B cell (primary cell): ENCODE measurements at regions not wholly inside any gene's neighbourhood (a gene's known extent, or its start where the extent isn't known, plus 50 kb on each side); places are given as distances from the start of the nearest gene placed in this dataset.

Experiments used
- ATAC-seq: fragments of 200-7000 bp; cut with Tn5 transposase; one replicate; pipeline ENCODE4 v1.10.0; 2021; ENCODE audit warnings: low read depth, mild to moderate bottlenecking, moderate number of reproducible peaks, moderate library complexity
- CTCF ChIA-PET: fragments of 350-600 bp; sonication (Branson Sonifier 250); formaldehyde crosslinking; loops from one replicate; lab custom pipeline; 2021; ENCODE audit warnings: antibody characterized with exemption, inconsistent platforms; lab: Charles Lee
- POLR2A ChIA-PET: fragments of 350-600 bp; sonication (Branson Sonifier 250); formaldehyde crosslinking; loops from one replicate; lab custom pipeline; 2021; ENCODE audit warnings: antibody characterized with exemption; lab: Charles Lee
- DNase-seq: peaks from one replicate; pipeline ENCODE4 v3.0.0; 2013
- H2AFZ ChIP-seq: 2 replicates; pipeline ENCODE4 v1.6.1; 2012; ENCODE audit warnings: mild to moderate bottlenecking, low read depth, low read length; ENCODE audit not compliant: insufficient read depth, poor library complexity, severe bottlenecking
- H3K27ac ChIP-seq, 2 donors: 1 replicate in 1 of 2; 2 replicates in 1 of 2; pipeline ENCODE4 v1.5.1; 2012 to 2013; ENCODE audit warnings: low read length in 2 of 2, mild to moderate bottlenecking in 2 of 2, moderate library complexity in 1 of 2
- H3K27me3 ChIP-seq, 4 experiments: fragments of 200-600 bp in 1 of 4; sonication (generic) in 1 of 4; replicated peaks in 1 of 4; 1 replicate in 2 of 4; 2 replicates in 2 of 4; pipeline versions ENCODE4 v1.6.1 to v1.7.0; 2013 to 2016; ENCODE audit warnings: low read length in 3 of 4, mild to moderate bottlenecking in 2 of 4, mixed read lengths in 1 of 4, moderate library complexity in 1 of 4; ENCODE audit not compliant: insufficient read depth in 4 of 4, control insufficient read depth in 3 of 4; ENCODE audit errors: control extremely low read depth in 1 of 4
- H3K36me3 ChIP-seq, 2 experiments: replicated peaks in 1 of 2; 1 replicate in 1 of 2; 2 replicates in 1 of 2; pipeline versions ENCODE4 v1.6.1 to v1.7.1; 2013; ENCODE audit warnings: low read length in 1 of 2; ENCODE audit not compliant: insufficient read depth in 2 of 2, control insufficient read depth in 1 of 2; ENCODE audit errors: control extremely low read depth in 1 of 2, extremely low read depth in 1 of 2
- H3K4me1 ChIP-seq, 2 donors: fragments of 200-600 bp in 1 of 2; sonication (generic) in 1 of 2; 1 replicate in 1 of 2; 2 replicates in 1 of 2; pipeline versions ENCODE4 v1.5.1 to v1.6.1; 2013 to 2017; ENCODE audit warnings: low read length in 2 of 2; ENCODE audit not compliant: control insufficient read depth in 2 of 2, insufficient read depth in 2 of 2
- H3K4me2 ChIP-seq: replicated peaks from 2 replicates; pipeline ENCODE3; 2012; ENCODE audit warnings: mild to moderate bottlenecking, low read depth, low read length; ENCODE audit not compliant: poor library complexity, severe bottlenecking
- H3K4me3 ChIP-seq, 5 experiments: fragments of 200-600 bp in 1 of 5; sonication (generic) in 1 of 5; 1 replicate in 3 of 5; 2 replicates in 2 of 5; pipeline versions ENCODE4 v1.5.1 to v1.7.0; 2011 to 2016; ENCODE audit warnings: low read length in 4 of 5, mild to moderate bottlenecking in 4 of 5, low read depth in 2 of 5, control low read depth in 1 of 5, moderate library complexity in 1 of 5; ENCODE audit not compliant: insufficient read depth in 1 of 5; ENCODE audit errors: control extremely low read depth in 1 of 5, extremely low read depth in 1 of 5
- H3K79me2 ChIP-seq: fragments of 200-600 bp; sonication (generic); one replicate; pipeline ENCODE4 v1.6.0; 2016; ENCODE audit warnings: low read length; ENCODE audit not compliant: control insufficient read depth, insufficient read depth
- H3K9ac ChIP-seq: fragments of 200-600 bp; sonication (generic); 2 replicates; pipeline ENCODE4 v1.6.1; 2017; ENCODE audit warnings: mild to moderate bottlenecking, low read length, moderate library complexity
- H3K9me3 ChIP-seq, 3 donors: one replicate each; pipeline versions ENCODE4 v1.6.1 to v1.7.1; 2013; ENCODE audit warnings: low read length in 2 of 3; ENCODE audit not compliant: control insufficient read depth in 2 of 3, insufficient read depth in 1 of 3; ENCODE audit errors: control extremely low read depth in 1 of 3
- H4K20me1 ChIP-seq: 2 replicates; pipeline ENCODE4 v1.6.0; 2012; ENCODE audit warnings: mild to moderate bottlenecking, low read length; ENCODE audit not compliant: insufficient read depth, control insufficient read depth, poor library complexity, severe bottlenecking
- H3K27ac Mint-ChIP-seq: one replicate; pipeline ENCODE4 v1.8.0; 2021; ENCODE audit warnings: mixed read lengths
- H3K27me3 Mint-ChIP-seq: one replicate; pipeline ENCODE4 v1.8.0; 2021; ENCODE audit warnings: mixed read lengths
- H3K4me1 Mint-ChIP-seq: one replicate; pipeline ENCODE4 v1.8.0; 2021; ENCODE audit warnings: mixed read lengths
- H3K4me3 Mint-ChIP-seq: one replicate; pipeline ENCODE4 v1.8.0; 2021; ENCODE audit warnings: mixed read lengths
- H3K9me3 Mint-ChIP-seq: one replicate; pipeline ENCODE4 v1.8.0; 2022; ENCODE audit warnings: mixed read lengths; ENCODE audit not compliant: insufficient read depth
- CTCF ChIP-seq: fragments of 200-600 bp; IDR thresholded peaks from one replicate; pipeline ENCODE4 v1.8.0; 2022; ENCODE audit warnings: antibody characterized with exemption, mild to moderate bottlenecking
- EZH2 ChIP-seq: IDR thresholded peaks from 2 replicates; pipeline ENCODE4 v1.6.1; 2012; ENCODE audit warnings: borderline replicate concordance, low read depth, mild to moderate bottlenecking, moderate library complexity, low read length; ENCODE audit not compliant: insufficient read depth, poor library complexity, severe bottlenecking
- WGBS: methylation state at CpG from one replicate; pipeline ENCODE4 v1.1.5; 2013; ENCODE audit warnings: missing lambda C conversion rate; ENCODE audit not compliant: insufficient coverage; 5-methylcytosine and 5-hydroxymethylcytosine counted together
- intact Hi-C: fragments of 100-400 bp; cut with micrococcal nuclease; formaldehyde crosslinking; loops from one replicate; pipeline ENCODE4 v1.10.0; 2022

GRCh38 chr9:16082796-16083195, 530.0 kb downstream of the CCDC171 start:
- H3K27ac Mint-ChIP-seq, result no peak overlapping the region
- no peak overlapping the region for H3K4me3 Mint-ChIP-seq
- no peaks in the 10 kb centered on the region for H3K27me3 ChIP-seq
- H3K27ac ChIP-seq, result no peak overlapping the region
- no peak overlapping the region for H3K4me3 ChIP-seq
- peaks cover 0 to 3% (median 0%) of the 10 kb centered on the region in 3 donors for H3K9me3 ChIP-seq
- WGBS, result no CpG with 5 or more reads among the region's 1 CpG
- H3K36me3 ChIP-seq, result no peaks in the 10 kb centered on the region
- H3K27me3 Mint-ChIP-seq, result no peaks in the 10 kb centered on the region
- H2AFZ ChIP-seq, result no peak overlapping the region
- POLR2A ChIA-PET, result no interaction called here
- DNase-seq (no peak), ATAC-seq (no peak)
- no peaks in the 10 kb centered on the region for H4K20me1 ChIP-seq
- intact Hi-C loops, result no loop called here
- CTCF ChIA-PET, result no interaction called here
- H3K9ac ChIP-seq, result no peak overlapping the region
- TF ChIP-seq EZH2 (no peak), CTCF (no peak)
- no peaks in the 10 kb centered on the region for H3K4me1 ChIP-seq
- H3K79me2 ChIP-seq, result no peaks in the 10 kb centered on the region
- no peaks in the 10 kb centered on the region for H3K4me1 Mint-ChIP-seq
- H3K9me3 Mint-ChIP-seq, result no peaks in the 10 kb centered on the region
- no peak overlapping the region for H3K4me2 ChIP-seq

- Histone ChIP-seq H3K9ac (no peak overlapping the region), H3K27me3 (no peaks in the 10 kb centered on the region), H3K4me1 (no peaks in the 10 kb centered on the region), H3K27ac (no peak overlapping the region), H3K36me3 (no peaks in the 10 kb centered on the region), H3K79me2 (no peaks in the 10 kb centered on the region), H3K4me3 (no peak overlapping the region), H3K4me2 (no peak overlapping the region), H4K20me1 (no peaks in the 10 kb centered on the region), H3K9me3 (peaks cover 0 to 3% (median 0%) of the 10 kb centered on the region in 3 donors), H2AFZ (no peak overlapping the region)
- intact Hi-C loops, result no loop called here
- no peak for DNase-seq
- TF ChIP-seq CTCF, result no peak
- TF ChIP-seq EZH2, result no peak
- 90% methylated on average over 3 of the region's 5 CpGs for WGBS
- H3K9me3 Mint-ChIP-seq, result peaks cover 2% of the 10 kb centered on the region
- no peak overlapping the region for H3K4me3 Mint-ChIP-seq
- no peaks in the 10 kb centered on the region for H3K4me1 Mint-ChIP-seq
- ATAC-seq, result no peak
- ChIA-PET POLR2A (no interaction called here), CTCF (no interaction called here)
- H3K27ac Mint-ChIP-seq, result no peak overlapping the region
- H3K27me3 Mint-ChIP-seq, result no peaks in the 10 kb centered on the region
Observed at GRCh38 chr9:16085167-16085726, 532.4 kb downstream of the CCDC171 start.
